ENCODE measurements at regions not wholly inside any gene's neighbourhood (a gene's known extent, or its start where the extent isn't known, plus 50 kb on each side); places are given as distances from the start of the nearest gene placed in this dataset.
"Not testable (repeated sequence)": the region's sequence is repeated elsewhere in the genome, so short reads cannot be mapped to it uniquely, and the experiment has no call there.

- no peak for DNase-seq (ENCODE audit: low read depth)
Observed at GRCh38 chr3:39558775-39559306, 91.4 kb downstream of the MOBP start.

- no peak for DNase-seq (ENCODE audit: low read depth)
Observed at GRCh38 chr3:39559543-39559942, 92.1 kb downstream of the MOBP start.

- no peak for DNase-seq (ENCODE audit: low read depth)
Observed at GRCh38 chr3:39568508-39568907, 101.0 kb downstream of the MOBP start.

- DNase-seq (ENCODE audit: low read depth), result no peak
Observed at GRCh38 chr3:39569095-39569494, 101.6 kb downstream of the MOBP start.

- no peak for DNase-seq (ENCODE audit: low read depth)
Observed at GRCh38 chr3:39573392-39573791, 105.9 kb downstream of the MOBP start.

- DNase-seq (ENCODE audit: low read depth), result no peak
Observed at GRCh38 chr3:39577541-39577940, 110.1 kb downstream of the MOBP start.

- not testable (repeated sequence) for DNase-seq (ENCODE audit: low read depth)
Observed at GRCh38 chr3:39586215-39586614, 118.7 kb downstream of the MOBP start.

- no peak for DNase-seq (ENCODE audit: low read depth)
Observed at GRCh38 chr3:39587113-39587512, 119.6 kb downstream of the MOBP start.

GRCh38 chr3:39590806-39591205 lies 123.3 kb downstream of the MOBP start:
- DNase-seq (ENCODE audit: low read depth), result no peak

GRCh38 chr3:39592311-39593050 lies 125.0 kb downstream of the MOBP start:
- peak; percentile 11 for DNase-seq (ENCODE audit: low read depth)

- DNase-seq (ENCODE audit: low read depth), result no peak
Observed at GRCh38 chr3:39593341-39593740, 125.9 kb downstream of the MOBP start.

GRCh38 chr3:39601241-39601640 lies 133.8 kb downstream of the MOBP start:
- no peak for DNase-seq (ENCODE audit: low read depth)

GRCh38 chr3:39605837-39606236 lies 138.4 kb downstream of the MOBP start:
- no peak for DNase-seq (ENCODE audit: low read depth)

- no peak for DNase-seq (ENCODE audit: low read depth)
Observed at GRCh38 chr3:39626198-39626597, 158.7 kb downstream of the MOBP start.

- DNase-seq (ENCODE audit: low read depth), result no peak
Observed at GRCh38 chr3:39631136-39631535, 163.7 kb downstream of the MOBP start.

- peak; percentile 76 for DNase-seq (ENCODE audit: low read depth)
Observed at GRCh38 chr3:39637807-39638206, 170.3 kb downstream of the MOBP start.

GRCh38 chr3:39638301-39638700 lies 170.8 kb downstream of the MOBP start:
- no peak for DNase-seq (ENCODE audit: low read depth)

GRCh38 chr3:39639344-39640236 lies 169.8 kb upstream of the MYRIP start:
- DNase-seq (ENCODE audit: low read depth), result peak; percentile 98

GRCh38 chr3:39641274-39641673 lies 168.1 kb upstream of the MYRIP start:
- no peak for DNase-seq (ENCODE audit: low read depth)

GRCh38 chr3:39644176-39644575 lies 165.2 kb upstream of the MYRIP start:
- DNase-seq (ENCODE audit: low read depth), result peak; percentile 67

- not testable (repeated sequence) for DNase-seq (ENCODE audit: low read depth)
Observed at GRCh38 chr3:39651256-39651655, 158.2 kb upstream of the MYRIP start.

- DNase-seq (ENCODE audit: low read depth), result no peak
Observed at GRCh38 chr3:39651993-39652739, 157.2 kb upstream of the MYRIP start.

All from ELR (cell line).